ENCODE measurements at regions not wholly inside any gene's neighbourhood (a gene's known extent, or its start where the extent isn't known, plus 50 kb on each side); places are given as distances from the start of the nearest gene placed in this dataset.
"Not testable (repeated sequence)": the region's sequence is repeated elsewhere in the genome, so short reads cannot be mapped to it uniquely, and the experiment has no call there.

GRCh38 chr14:25537846-25538455 lies 488.0 kb upstream of the STXBP6 start:
- DNase-seq = peak; percentile 45 to 55

DNA sequence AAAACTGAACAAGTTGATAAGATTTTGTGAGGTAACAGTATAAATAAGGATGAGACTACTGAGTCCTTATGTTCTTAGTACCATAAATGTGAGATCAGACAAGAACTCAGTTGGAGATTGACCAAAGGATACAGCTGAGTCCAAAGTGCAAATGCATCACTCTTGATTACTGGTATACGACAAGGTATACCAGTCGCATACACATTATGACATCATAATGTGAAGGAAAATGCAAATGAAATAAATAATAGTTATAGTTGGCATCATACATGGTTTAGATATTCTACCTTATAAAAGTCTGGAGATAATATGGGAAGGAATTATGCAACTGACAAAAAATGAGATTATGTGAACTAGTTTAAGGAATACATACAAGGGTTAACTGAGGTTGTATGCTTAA lies 476.3 kb upstream of the STXBP6 start:
- no peak for DNase-seq

DNA sequence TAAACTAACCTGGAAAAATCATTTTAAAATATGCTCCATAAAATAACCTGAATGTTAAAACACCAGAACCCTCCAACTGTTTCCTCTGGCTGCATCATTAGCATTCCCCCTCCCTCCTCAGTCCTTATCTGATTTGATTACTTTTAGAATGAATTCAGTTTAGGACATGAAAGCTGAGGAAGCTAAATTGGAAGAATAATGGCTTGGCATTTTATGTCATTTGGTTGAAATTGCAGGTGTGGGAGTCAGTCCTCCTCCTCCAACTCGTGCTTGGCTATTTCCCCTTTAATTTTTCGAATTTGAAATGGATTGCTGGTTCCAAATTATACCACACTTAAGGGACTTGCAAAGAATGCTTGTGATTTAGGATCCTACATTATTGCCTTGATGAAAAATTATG lies 473.0 kb upstream of the STXBP6 start:
- no peak for DNase-seq

DNA sequence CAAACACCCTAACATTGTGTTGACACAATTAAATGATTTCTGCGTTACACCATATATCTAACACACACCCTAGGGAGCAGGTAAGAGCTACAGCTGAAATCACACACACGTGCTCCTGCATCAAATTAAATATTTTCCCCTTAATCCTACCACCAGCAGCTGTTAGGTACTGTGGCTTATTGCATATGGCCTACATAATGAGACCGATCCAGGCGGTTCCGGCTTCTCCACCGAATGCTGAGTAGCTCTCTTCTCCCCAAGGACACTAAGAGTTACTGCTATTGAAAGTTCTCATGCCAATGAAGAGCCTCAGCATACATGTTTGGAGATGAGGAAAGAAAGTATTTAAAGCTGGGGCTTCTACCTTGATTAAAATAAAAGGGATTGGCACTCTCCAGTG lies 472.2 kb upstream of the STXBP6 start:
- DNase-seq = no peak

DNA sequence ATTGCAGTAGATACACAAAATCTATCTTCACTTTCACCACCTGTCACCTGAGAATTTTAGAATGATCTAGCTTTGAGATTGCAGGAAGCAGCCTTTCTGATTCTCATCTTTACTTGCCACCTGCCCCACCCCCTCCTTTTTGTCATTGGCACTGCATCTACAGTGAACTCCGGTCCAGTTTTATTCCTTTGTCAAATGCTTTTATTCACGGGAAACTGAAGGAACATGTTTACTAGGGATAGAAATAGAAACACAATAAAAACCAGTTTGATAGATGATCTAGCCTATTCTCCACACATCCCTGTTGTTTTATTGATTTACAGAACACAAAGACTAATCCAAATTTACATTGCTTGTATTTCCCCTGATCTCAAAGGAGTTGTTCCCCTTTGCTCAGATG lies 471.7 kb upstream of the STXBP6 start:
- no peak for DNase-seq

DNA sequence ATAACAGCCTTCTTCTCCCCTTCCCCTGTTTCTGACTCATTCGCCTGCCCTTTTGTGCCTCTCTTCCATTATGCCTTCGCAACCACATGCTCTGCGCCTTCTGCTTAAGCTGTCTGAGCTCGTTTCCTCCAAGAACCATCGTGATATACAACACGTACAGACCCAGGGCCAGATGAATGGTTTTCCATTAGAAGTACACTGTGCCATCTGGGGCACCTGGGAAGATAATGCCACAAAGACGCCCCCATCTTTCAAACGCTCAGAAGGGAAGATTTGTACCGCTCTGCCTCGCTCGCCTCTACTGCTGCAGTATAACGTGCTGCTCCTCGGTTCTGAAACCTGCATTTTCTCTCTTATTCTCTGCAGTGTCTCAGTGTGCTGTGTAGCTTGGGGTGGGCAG lies 470.9 kb upstream of the STXBP6 start:
- no peak for DNase-seq

DNA sequence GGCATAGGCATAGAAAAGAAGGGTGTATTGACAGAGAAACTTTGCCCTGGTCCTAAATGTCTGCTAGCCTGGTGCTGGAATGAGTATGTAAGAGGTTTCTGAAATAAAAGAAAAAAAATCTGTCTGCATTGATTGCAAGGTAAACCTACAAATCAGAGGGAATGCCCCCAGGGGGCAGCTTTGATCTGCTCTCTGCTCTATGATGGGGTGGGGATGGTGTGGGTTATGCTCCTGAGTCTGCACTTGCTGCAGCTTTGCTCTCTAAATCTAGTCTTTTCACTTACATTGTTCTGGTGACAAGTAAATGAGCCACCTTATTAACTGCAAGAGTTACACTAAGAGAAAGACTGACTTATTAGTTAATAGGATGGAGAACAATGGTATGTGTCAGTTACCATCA lies 468.4 kb upstream of the STXBP6 start:
- DNase-seq = no peak

DNA sequence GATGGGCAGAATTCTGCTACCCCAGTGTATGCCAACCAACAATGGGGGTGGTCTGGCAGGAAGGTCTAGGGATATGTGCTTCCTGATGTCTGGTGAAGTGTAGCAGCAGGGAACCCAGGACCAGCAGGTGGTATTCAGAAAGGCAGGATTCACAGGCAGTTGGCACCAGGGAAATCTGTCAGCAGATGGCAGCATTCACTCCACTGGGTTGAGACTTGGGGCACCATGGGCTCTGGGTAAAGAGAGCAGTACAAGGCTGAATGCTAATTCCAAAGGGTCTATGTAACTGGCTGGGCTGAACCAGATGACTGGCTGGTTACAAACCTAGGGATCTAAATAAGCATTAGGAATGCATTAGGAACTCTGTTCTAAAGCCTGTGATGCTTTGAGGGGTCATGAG lies 466.9 kb upstream of the STXBP6 start:
- DNase-seq = peak; percentile 4 to 45

GRCh38 chr14:25508845-25509244 lies 458.9 kb upstream of the STXBP6 start:
- no peak for DNase-seq

- no peak for DNase-seq
These were observed 451.8 kb upstream of the STXBP6 start for GRCh38 chr14:25501749-25502148.

DNA sequence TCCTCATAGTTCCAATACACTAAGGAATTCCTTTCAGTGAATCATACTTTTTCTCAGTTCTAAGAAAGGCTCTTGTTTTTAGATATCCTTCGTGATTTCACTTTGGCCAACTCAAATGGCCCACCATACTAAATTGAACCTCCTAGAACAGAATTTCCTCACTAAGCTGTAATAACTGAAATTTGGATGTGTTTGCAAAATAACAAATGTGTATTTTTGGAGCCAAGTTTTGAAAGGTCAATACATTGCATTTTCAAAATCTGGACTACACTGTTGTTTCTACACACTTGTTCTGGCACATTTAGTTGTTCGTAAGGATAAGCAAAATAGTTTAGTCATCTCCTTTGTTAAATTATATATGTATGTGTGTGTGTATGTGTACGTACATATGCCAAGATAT lies 439.0 kb upstream of the STXBP6 start:
- no peak for DNase-seq

DNA sequence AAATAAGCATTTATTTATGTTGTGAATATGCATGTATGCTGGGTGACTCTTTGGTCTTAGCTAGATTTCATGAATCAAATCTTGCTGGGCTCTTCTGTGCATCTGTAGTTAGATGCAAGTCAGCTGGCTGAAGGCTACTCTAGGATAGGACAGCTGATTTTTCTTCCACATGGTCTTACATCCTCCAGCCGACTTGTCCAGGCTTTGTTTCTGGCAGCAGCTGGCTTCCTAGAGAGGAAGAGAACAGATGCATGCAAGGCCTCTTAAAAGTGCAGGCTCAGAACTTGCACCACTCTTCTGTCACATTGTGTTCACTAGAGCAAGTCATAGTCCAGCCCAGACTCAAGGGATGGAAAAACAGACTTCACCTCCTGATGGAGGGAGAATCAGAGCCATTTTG lies 435.4 kb upstream of the STXBP6 start:
- DNase-seq = no peak

DNA sequence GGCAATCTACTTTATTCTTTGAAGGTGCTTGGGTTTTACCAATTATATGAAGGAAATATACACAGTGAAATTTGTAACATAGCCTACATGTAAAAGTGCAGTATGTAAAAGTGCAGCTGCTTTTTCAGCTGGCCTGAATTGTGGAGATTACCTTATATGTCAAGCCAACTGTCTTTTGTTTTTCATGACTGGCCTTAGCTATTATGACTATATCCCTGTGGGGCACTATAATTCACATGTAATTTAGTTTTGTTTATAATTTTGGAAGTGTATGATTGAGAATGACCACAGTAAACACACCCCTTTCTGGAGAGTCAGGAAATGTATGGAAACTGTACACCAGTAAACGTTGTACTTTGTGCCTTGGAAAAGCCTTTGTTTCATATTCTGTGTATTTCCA lies 435.0 kb upstream of the STXBP6 start:
- DNase-seq = no peak

GRCh38 chr14:25484235-25484634 lies 434.3 kb upstream of the STXBP6 start:
- DNase-seq = no peak

- no peak for DNase-seq
These were observed 427.6 kb upstream of the STXBP6 start for GRCh38 chr14:25477316-25478098.

DNA sequence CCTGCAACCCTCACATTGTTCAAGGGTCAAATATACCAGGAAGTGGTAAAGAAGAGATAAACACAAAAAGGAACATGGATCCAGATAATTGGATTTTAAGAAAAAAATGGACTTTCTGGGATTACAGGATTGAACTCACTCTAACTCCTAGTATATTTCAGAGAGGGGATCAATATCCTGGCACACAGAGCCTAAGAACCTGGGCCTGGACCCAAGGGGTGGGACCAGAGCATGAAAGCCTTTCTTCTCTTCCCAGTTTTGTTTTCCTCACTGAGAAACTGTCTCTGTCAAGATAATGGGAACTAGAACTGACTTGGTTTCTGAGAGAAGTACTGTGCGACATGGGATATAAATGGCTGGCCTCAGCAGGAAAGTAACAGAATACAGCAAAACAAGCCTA lies 422.8 kb upstream of the STXBP6 start:
- DNase-seq = no peak

GRCh38 chr14:25464772-25465171 lies 414.8 kb upstream of the STXBP6 start:
- no peak for DNase-seq

- no peak for DNase-seq
These were observed 414.1 kb upstream of the STXBP6 start for GRCh38 chr14:25464078-25464477.

GRCh38 chr14:25463480-25463879 lies 413.5 kb upstream of the STXBP6 start:
- DNase-seq = no peak

DNA sequence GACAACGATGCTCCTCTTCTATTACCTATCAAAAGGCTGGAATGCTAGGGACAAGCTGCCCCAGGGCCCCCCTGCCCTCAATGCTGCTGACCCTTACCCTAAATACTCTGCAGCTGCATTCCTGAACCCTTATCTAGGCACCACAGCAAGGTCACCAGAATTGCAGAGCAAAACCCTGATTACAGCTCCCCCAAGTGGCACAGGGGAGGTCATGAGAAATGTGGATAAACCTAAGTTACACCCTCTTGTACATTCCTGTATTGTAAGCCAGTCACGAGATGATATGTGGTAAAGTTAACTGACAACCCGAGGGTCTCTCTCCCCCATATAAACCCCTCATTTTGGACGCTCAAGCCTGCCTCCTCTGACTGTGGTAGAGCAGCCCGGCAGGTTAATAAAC lies 411.8 kb upstream of the STXBP6 start:
- DNase-seq = no peak

DNA sequence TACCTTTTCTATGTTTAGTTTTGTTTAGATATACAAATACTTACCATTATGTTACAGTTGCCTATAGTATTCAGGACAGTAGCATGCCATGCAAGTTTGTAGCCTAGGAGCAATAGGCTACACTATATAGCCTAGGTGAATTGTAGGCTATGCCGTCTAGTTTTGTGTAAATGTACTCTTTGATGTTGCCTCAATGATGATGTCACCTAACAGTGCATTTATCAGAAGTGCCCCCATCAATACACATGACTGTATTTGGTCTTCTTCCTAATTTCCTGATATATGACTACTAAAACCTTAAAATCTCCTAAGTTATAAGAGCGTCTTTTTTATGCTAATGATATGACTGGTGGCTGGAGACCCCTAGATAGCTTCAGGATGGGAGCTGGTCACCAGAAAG lies 394.4 kb upstream of the STXBP6 start:
- no peak for DNase-seq

GRCh38 chr14:25440382-25440781 lies 390.4 kb upstream of the STXBP6 start:
- DNase-seq = not testable (repeated sequence)

DNA sequence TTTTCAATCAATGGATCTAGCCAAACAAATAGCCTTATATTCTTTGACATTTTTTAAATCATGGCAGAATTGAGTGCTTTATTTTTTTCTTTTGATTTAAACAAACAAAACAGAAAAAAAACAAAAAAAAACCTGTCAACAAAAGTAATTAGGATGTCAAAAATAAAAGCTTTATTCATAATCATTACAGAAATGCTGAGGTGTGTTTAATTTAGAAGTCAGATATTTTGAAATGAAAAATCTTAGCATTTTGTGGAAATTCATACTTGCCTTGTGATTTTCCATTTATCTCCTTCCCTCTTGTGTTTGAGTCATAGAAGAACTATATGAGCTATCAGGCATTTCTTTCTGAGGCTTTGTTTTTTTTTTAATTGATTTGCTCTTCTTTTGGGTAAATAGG lies 387.0 kb upstream of the STXBP6 start:
- no peak for DNase-seq

- DNase-seq = no peak
These were observed 386.4 kb upstream of the STXBP6 start for GRCh38 chr14:25436288-25436875.

All from SHP77 (cell line).